ENCODE measurements at regions not wholly inside any gene's neighbourhood (a gene's known extent, or its start where the extent isn't known, plus 50 kb on each side); places are given as distances from the start of the nearest gene placed in this dataset.

DNA sequence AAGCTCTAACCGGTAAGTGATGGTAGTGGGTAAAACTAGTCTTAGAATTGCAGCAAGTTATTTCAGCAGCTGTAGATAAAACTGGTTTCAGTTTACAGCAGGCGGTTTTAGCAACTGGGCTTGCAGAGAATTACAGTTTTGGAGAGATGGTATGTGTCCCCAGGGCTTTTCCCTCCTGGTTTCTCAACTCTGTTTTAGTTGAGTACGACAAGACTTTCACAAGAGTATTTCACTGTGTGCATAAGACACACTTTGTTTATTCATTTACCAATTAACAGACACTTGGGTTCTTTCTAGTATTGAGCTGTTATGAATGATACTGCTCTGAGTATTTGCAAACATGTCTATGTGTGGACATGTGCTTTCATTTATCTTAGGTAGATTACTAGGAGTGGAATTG, 65.6 kb upstream of the RFX8 start:
- TF ChIP-seq EZH2 (IDR thresholded peaks at IDR 0.05) (no peak), CEBPB (IDR thresholded peaks at IDR 0.05; ENCODE audit: low read depth) (no peak), EZH2phosphoT487 (IDR thresholded peaks at IDR 0.05; ENCODE audit: borderline replicate concordance) (no peak), ZFX (IDR thresholded peaks at IDR 0.05) (no peak), TCF7L2 (IDR thresholded peaks at IDR 0.05; ENCODE audit: borderline replicate concordance, extremely low read depth, insufficient read depth, insufficient read length) (no peak), YY1 (IDR thresholded peaks at IDR 0.05; ENCODE audit: extremely low read depth, insufficient replicate concordance, low read depth, low read length) (no peak), POLR2A (IDR thresholded peaks at IDR 0.05; ENCODE audit: borderline replicate concordance, extremely low read depth, insufficient read depth, insufficient read length) (no peak)
- TF ChIP-seq, protein P1, sequence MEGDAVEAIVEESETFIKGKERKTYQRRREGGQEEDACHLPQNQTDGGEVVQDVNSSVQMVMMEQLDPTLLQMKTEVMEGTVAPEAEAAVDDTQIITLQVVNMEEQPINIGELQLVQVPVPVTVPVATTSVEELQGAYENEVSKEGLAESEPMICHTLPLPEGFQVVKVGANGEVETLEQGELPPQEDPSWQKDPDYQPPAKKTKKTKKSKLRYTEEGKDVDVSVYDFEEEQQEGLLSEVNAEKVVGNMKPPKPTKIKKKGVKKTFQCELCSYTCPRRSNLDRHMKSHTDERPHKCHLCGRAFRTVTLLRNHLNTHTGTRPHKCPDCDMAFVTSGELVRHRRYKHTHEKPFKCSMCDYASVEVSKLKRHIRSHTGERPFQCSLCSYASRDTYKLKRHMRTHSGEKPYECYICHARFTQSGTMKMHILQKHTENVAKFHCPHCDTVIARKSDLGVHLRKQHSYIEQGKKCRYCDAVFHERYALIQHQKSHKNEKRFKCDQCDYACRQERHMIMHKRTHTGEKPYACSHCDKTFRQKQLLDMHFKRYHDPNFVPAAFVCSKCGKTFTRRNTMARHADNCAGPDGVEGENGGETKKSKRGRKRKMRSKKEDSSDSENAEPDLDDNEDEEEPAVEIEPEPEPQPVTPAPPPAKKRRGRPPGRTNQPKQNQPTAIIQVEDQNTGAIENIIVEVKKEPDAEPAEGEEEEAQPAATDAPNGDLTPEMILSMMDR (IDR thresholded peaks at IDR 0.05 in 2 of 3, conservative IDR thresholded peaks at IDR 0.05 in 1 of 3; ENCODE audit: borderline replicate concordance in 1 of 3, insufficient read depth in 1 of 3, low read depth in 2 of 3, low read length in 2 of 3), result no peak
- TF ChIP-seq, protein P2, sequence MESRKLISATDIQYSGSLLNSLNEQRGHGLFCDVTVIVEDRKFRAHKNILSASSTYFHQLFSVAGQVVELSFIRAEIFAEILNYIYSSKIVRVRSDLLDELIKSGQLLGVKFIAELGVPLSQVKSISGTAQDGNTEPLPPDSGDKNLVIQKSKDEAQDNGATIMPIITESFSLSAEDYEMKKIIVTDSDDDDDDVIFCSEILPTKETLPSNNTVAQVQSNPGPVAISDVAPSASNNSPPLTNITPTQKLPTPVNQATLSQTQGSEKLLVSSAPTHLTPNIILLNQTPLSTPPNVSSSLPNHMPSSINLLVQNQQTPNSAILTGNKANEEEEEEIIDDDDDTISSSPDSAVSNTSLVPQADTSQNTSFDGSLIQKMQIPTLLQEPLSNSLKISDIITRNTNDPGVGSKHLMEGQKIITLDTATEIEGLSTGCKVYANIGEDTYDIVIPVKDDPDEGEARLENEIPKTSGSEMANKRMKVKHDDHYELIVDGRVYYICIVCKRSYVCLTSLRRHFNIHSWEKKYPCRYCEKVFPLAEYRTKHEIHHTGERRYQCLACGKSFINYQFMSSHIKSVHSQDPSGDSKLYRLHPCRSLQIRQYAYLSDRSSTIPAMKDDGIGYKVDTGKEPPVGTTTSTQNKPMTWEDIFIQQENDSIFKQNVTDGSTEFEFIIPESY (IDR thresholded peaks at IDR 0.05; ENCODE audit: extremely low read depth, insufficient replicate concordance, low read length), result no peak
- TF ChIP-seq, protein P3, sequence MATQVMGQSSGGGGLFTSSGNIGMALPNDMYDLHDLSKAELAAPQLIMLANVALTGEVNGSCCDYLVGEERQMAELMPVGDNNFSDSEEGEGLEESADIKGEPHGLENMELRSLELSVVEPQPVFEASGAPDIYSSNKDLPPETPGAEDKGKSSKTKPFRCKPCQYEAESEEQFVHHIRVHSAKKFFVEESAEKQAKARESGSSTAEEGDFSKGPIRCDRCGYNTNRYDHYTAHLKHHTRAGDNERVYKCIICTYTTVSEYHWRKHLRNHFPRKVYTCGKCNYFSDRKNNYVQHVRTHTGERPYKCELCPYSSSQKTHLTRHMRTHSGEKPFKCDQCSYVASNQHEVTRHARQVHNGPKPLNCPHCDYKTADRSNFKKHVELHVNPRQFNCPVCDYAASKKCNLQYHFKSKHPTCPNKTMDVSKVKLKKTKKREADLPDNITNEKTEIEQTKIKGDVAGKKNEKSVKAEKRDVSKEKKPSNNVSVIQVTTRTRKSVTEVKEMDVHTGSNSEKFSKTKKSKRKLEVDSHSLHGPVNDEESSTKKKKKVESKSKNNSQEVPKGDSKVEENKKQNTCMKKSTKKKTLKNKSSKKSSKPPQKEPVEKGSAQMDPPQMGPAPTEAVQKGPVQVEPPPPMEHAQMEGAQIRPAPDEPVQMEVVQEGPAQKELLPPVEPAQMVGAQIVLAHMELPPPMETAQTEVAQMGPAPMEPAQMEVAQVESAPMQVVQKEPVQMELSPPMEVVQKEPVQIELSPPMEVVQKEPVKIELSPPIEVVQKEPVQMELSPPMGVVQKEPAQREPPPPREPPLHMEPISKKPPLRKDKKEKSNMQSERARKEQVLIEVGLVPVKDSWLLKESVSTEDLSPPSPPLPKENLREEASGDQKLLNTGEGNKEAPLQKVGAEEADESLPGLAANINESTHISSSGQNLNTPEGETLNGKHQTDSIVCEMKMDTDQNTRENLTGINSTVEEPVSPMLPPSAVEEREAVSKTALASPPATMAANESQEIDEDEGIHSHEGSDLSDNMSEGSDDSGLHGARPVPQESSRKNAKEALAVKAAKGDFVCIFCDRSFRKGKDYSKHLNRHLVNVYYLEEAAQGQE (IDR thresholded peaks at IDR 0.05; ENCODE audit: low read depth), result no peak
- TF ChIP-seq, protein P4, sequence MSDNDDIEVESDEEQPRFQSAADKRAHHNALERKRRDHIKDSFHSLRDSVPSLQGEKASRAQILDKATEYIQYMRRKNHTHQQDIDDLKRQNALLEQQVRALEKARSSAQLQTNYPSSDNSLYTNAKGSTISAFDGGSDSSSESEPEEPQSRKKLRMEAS (IDR thresholded peaks at IDR 0.05), result no peak

All from HCT116 (cell line).